HG03175 (cell line): ENCODE measurements at regions not wholly inside any gene's neighbourhood (a gene's known extent, or its start where the extent isn't known, plus 50 kb on each side); places are given as distances from the start of the nearest gene placed in this dataset.
"Not testable (repeated sequence)": the region's sequence is repeated elsewhere in the genome, so short reads cannot be mapped to it uniquely, and the experiment has no call there.

Experiments used
- ATAC-seq: cut with Tn5 transposase; IDR thresholded peaks from one replicate; pipeline ENCODE4 v1.9.1; 2021; ENCODE audit warnings: mild to moderate bottlenecking, moderate library complexity; ENCODE audit not compliant: unreplicated experiment

- ATAC-seq: no peak
These were observed 340.2 kb upstream of the SOX9 start for GRCh38 chr17:71780596-71780995.

GRCh38 chr17:71782021-71782420, 338.8 kb upstream of the SOX9 start:
- not testable (repeated sequence) for ATAC-seq

- ATAC-seq: no peak
These were observed 330.0 kb upstream of the SOX9 start for GRCh38 chr17:71790791-71791190.

DNA sequence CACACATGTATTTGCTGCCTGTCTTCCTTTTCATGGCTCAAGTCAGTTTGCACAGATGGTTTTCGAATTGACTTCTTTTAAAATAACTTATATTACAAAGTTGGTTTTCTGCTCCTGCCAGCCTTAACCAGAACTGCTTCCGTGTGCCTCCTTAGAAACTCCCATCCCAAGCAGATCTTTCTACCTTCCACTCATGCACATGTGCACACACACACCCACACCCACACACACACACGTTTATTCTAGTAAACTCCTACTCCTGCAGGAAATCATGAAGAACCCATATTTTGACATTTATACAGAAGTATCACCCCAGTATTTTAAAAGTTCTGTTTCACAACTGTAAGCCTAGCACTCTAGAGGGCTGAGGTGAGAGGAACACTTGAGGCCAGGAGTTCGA, 329.5 kb upstream of the SOX9 start:
- ATAC-seq: no peak

GRCh38 chr17:71792966-71793365, 327.9 kb upstream of the SOX9 start:
- ATAC-seq: no peak

GRCh38 chr17:71793518-71793917, 327.3 kb upstream of the SOX9 start:
- ATAC-seq: no peak

DNA sequence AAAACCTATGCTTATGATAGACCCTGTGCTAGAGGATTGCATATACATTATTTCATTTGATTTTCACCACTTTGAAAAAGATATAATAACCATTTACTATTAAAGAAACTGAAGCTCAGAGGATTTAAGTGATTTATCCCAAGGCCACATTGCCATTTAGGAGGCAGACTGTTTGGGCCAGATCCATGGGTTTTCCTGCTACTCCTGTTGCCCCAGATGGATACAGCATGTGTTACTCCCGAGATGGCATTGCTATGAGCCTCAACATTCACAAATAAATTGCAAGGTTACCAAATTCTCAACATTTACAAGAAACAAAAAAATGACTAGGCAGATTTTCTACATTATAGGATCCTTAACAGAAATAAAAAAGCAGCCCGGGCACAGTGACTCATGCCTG, 322.1 kb upstream of the SOX9 start:
- ATAC-seq: no peak

DNA sequence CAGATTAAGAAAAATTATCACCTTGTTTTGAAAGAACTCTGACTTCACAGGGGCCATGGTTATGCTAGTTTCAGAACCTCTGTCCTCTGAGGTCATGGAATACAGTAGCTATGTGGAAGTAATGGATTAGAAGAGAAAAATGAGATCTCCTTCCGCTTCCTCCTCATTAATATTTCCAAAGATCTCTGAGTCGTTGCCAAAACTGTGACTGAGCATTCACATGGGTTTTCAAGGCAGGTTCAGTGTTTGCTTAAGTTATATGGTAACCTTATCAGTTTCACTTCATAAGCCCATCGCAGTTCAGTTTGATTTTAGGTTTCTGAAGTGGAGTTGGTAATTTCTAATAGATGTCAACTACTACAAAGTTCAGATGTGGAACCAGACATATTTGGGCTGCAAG, 321.2 kb upstream of the SOX9 start:
- no peak for ATAC-seq

- no peak for ATAC-seq
These were observed 319.5 kb upstream of the SOX9 start for GRCh38 chr17:71801301-71801700.

DNA sequence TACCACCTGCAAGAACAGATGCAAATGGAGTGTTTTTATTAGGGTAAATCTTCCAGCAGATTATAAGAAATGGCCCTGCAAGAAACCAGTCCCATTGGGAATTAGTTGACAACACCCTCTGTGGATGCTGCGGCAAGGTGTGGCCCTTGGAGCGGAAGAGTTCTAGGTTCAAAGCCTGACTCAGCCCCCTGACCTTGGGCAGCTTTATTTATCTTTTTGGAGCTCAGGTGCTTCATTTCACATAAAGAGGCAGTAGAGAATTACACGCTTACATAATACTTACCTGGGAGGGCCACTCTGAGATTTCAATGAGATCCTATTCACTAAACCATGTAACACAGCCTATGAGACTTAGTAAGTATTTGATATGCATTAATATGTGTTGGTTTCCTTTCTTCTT, 318.2 kb upstream of the SOX9 start:
- ATAC-seq: no peak

DNA sequence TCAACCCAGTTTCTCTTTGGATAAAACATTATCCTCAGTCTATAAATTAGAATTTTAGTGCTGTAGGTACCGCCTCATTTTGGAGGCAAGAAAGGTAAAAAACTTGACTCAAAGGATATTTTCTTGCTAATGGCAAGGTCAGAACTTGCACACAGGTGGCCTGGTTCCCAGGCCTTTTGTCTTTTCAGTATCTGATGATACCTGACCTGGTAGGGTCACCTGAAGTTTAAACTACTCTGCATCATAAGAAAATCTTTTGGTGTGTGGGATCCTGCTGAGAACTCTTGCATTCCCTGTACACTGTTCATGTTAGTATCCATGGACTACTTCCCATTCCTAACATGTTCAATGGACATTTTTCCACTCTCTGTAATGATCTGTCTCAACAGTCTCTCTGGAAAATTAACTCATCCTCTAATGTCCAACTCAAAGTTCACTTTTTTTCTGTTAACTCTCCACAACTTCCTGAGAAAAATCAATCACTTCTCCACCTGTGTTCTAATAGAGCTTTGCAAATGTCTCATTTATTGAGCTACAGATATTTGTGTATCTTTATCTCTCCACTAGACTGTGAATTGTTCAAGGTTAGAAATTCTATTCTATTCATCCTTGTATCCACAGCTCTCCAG, 317.1 kb upstream of the SOX9 start:
- ATAC-seq: no peak

DNA sequence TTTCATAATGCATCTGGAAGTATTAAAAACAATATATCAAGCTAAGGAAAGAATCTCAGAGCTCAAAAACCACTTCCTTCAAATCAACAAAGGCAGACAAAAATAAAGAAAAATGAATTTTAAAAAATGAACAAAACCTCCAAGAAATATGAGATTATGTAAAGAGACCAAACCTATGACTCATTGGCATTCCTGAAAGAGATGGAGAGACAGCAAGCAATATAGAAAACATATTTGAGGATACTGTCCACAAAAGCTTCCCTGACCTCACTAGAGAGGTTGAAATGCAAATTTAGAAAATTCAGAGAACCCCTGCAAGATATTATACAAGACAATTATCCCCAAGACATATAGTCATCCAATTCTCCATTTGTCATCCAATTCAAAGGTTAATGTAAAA, 311.3 kb upstream of the SOX9 start:
- ATAC-seq: no peak

DNA sequence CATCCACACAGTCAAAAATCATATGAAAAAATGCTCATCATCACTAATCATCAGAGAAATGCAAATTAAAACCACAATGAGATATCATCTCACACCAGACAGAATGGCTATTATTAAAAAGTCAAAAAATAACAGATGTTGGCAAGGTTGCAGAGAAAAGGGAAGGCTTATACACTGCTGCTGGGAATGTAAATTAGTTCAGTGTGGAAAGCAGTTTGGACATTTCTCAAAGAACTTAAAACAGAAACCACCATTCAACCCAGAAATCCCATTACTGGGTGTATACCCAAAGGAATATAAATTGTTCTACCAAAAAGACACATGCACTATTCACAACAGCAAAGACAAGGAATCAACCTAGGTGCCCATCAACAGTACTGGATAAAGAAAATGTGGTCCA, 307.0 kb upstream of the SOX9 start:
- not testable (repeated sequence) for ATAC-seq

DNA sequence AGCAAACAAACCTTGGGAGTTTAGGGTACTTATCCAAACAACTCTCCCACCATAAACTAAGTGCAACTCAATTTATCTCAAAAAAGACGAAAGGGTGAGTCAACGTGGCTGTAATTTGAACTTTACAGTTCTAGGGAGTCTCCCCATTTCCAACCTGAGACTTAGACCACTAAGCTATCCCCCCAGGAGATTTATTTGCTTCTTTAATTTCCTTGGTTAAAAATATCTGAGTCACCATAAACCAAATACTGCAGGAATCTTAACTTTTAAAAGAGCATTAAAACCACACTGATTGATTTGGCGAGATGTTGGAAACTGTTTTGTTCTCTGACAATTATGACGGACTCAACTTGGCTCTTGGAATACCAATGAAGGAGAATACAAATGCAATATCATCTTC, 299.3 kb upstream of the SOX9 start:
- no peak for ATAC-seq

- ATAC-seq: no peak
These were observed 296.1 kb upstream of the SOX9 start for GRCh38 chr17:71824671-71825070.

GRCh38 chr17:71825687-71826086, 295.1 kb upstream of the SOX9 start:
- ATAC-seq: no peak

- no peak for ATAC-seq
These were observed 292.6 kb upstream of the SOX9 start for GRCh38 chr17:71828182-71828596.

DNA sequence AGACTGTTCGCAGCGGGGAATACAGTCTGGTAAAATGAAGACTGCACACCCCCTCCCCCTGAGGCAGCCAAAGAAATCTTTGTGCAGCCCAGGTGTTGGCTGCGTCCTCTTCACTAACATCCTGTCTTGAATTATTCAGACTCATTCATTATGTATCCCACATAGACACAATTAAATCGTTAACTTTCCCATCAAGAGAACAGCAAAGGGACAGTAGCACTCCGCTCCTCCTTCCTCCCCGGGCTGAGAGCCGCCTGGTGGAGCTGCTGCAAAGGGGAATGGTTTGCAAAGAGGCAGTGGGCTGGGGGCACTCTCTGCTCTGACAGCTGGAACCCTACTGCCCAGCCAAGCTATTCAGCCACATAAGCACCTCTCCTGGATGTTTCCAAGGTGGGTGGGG, 290.0 kb upstream of the SOX9 start:
- ATAC-seq: no peak

GRCh38 chr17:71842986-71843385, 277.8 kb upstream of the SOX9 start:
- ATAC-seq: no peak

GRCh38 chr17:71845337-71845736, 275.5 kb upstream of the SOX9 start:
- ATAC-seq: no peak

- ATAC-seq: no peak
These were observed 274.2 kb upstream of the SOX9 start for GRCh38 chr17:71846561-71847110.

- ATAC-seq: no peak
These were observed 270.7 kb upstream of the SOX9 start for GRCh38 chr17:71849783-71850768.
